22Rv1 (cell line): ENCODE measurements at regions not wholly inside any gene's neighbourhood (a gene's known extent, or its start where the extent isn't known, plus 50 kb on each side); places are given as distances from the start of the nearest gene placed in this dataset.

Experiments
- ZFX ChIP-seq: fragments of 450-650 bp; IDR thresholded peaks from 2 replicates; pipeline ENCODE4 v1.6.1; 2017; ENCODE audit warnings: antibody characterized with exemption, borderline replicate concordance
- TF ChIP-seq, protein P1 (sequence below): fragments of 450-650 bp; IDR thresholded peaks from 2 replicates; pipeline ENCODE4 v1.5.1; 2017; ENCODE audit warnings: mild to moderate bottlenecking

DNA sequence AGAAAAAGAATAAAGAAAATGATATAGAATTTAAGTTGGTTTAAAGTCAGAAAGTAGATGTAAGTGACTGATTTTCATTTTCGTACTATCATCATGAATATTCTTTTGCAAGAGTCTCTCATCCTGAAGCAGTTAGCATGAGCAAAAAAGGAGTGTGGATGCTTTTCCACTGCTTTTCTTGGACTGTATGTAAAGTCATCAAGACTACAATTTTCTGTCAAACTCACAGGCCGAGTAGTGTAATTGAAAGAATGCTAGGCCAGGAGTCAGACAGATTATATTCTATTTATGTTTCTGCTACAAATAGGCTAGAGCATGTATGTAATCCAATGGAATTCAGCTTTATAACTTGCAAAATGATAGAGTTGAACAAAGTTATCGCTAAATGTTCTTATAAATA, 197.1 kb upstream of the SPOCK3 start:
- TF ChIP-seq, protein P1, sequence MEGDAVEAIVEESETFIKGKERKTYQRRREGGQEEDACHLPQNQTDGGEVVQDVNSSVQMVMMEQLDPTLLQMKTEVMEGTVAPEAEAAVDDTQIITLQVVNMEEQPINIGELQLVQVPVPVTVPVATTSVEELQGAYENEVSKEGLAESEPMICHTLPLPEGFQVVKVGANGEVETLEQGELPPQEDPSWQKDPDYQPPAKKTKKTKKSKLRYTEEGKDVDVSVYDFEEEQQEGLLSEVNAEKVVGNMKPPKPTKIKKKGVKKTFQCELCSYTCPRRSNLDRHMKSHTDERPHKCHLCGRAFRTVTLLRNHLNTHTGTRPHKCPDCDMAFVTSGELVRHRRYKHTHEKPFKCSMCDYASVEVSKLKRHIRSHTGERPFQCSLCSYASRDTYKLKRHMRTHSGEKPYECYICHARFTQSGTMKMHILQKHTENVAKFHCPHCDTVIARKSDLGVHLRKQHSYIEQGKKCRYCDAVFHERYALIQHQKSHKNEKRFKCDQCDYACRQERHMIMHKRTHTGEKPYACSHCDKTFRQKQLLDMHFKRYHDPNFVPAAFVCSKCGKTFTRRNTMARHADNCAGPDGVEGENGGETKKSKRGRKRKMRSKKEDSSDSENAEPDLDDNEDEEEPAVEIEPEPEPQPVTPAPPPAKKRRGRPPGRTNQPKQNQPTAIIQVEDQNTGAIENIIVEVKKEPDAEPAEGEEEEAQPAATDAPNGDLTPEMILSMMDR = no peak
- no peak for TF ChIP-seq ZFX
